ENCODE measurements at regions not wholly inside any gene's neighbourhood (a gene's known extent, or its start where the extent isn't known, plus 50 kb on each side); places are given as distances from the start of the nearest gene placed in this dataset.

DNA sequence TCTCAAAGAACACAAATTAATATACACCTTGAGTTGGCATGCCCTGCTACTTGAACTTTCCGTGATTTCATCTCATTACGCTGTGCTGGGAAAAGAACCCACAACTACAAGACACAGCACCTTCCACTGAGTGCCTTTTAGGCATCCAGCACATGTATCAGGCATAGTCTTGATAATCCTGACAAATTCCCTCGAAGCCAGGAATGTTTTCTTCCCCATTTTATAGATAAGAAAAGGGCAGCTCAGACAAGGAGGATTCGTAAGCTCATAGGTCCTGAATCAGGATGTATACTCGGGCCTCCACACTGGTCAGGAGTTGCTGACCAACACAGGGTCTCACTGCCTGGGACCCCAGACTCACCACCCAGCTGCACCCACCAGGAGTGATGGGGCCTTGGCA, 368.6 kb downstream of the TNS3 start:
- TF ChIP-seq, protein P1, sequence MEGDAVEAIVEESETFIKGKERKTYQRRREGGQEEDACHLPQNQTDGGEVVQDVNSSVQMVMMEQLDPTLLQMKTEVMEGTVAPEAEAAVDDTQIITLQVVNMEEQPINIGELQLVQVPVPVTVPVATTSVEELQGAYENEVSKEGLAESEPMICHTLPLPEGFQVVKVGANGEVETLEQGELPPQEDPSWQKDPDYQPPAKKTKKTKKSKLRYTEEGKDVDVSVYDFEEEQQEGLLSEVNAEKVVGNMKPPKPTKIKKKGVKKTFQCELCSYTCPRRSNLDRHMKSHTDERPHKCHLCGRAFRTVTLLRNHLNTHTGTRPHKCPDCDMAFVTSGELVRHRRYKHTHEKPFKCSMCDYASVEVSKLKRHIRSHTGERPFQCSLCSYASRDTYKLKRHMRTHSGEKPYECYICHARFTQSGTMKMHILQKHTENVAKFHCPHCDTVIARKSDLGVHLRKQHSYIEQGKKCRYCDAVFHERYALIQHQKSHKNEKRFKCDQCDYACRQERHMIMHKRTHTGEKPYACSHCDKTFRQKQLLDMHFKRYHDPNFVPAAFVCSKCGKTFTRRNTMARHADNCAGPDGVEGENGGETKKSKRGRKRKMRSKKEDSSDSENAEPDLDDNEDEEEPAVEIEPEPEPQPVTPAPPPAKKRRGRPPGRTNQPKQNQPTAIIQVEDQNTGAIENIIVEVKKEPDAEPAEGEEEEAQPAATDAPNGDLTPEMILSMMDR (IDR thresholded peaks at IDR 0.05): no peak
- no peak for TF ChIP-seq EZH2 (IDR thresholded peaks at IDR 0.05; ENCODE audit: borderline replicate concordance, insufficient read depth, low read depth, low read length, poor library complexity, severe bottlenecking)
